SJSA1 (cell line): ENCODE measurements at regions not wholly inside any gene's neighbourhood (a gene's known extent, or its start where the extent isn't known, plus 50 kb on each side); places are given as distances from the start of the nearest gene placed in this dataset.

Source experiments
- DNase-seq, 2 experiments: peaks; one replicate each; pipeline ENCODE4 v3.0.0-alpha.2; 2015 to 2020; ENCODE audit warnings: low spot score in 2 of 2, low read depth in 1 of 2
- H3K27ac ChIP-seq: fragments of 250-450 bp; sonication (Bioruptor Pico); 2 replicates; pipeline ENCODE4 v1.5.1; 2020; ENCODE audit warnings: mild to moderate bottlenecking, moderate library complexity
- H3K27me3 ChIP-seq: fragments of 250-450 bp; sonication (Bioruptor Pico); replicated peaks from 2 replicates; pipeline ENCODE4 v1.5.1; 2020; ENCODE audit warnings: mild to moderate bottlenecking, moderate library complexity
- H3K36me3 ChIP-seq: fragments of 250-450 bp; sonication (Bioruptor Pico); 2 replicates; pipeline ENCODE4 v1.5.1; 2020; ENCODE audit warnings: mild to moderate bottlenecking
- H3K4me1 ChIP-seq: fragments of 250-450 bp; sonication (Bioruptor Pico); replicated peaks from 2 replicates; pipeline ENCODE4 v1.6.1; 2021; ENCODE audit warnings: mild to moderate bottlenecking
- H3K4me3 ChIP-seq: fragments of 250-450 bp; sonication (Bioruptor Pico); 2 replicates; pipeline ENCODE4 v1.5.1; 2020; ENCODE audit warnings: mild to moderate bottlenecking
- H3K9me3 ChIP-seq: fragments of 250-450 bp; sonication (Bioruptor Pico); replicated peaks from 2 replicates; pipeline ENCODE4 v1.5.1; 2020; ENCODE audit warnings: mild to moderate bottlenecking

GRCh38 chrX:115939636-115940160 is 230.8 kb upstream of the AGTR2 start:
- H3K36me3 ChIP-seq, result no peaks in the 10 kb centered on the region
- no peaks in the 10 kb centered on the region for H3K27me3 ChIP-seq
- no peak for DNase-seq
- no peak overlapping the region for H3K27ac ChIP-seq
- H3K4me1 ChIP-seq, result no peaks in the 10 kb centered on the region
- H3K4me3 ChIP-seq, result no peak overlapping the region
- no peaks in the 10 kb centered on the region for H3K9me3 ChIP-seq

GRCh38 chrX:115940348-115940747 is 230.2 kb upstream of the AGTR2 start:
- H3K27me3 ChIP-seq, result no peaks in the 10 kb centered on the region
- DNase-seq, result no peak
- H3K36me3 ChIP-seq, result no peaks in the 10 kb centered on the region
- no peaks in the 10 kb centered on the region for H3K4me1 ChIP-seq
- no peak overlapping the region for H3K27ac ChIP-seq
- H3K9me3 ChIP-seq, result no peaks in the 10 kb centered on the region
- no peak overlapping the region for H3K4me3 ChIP-seq

GRCh38 chrX:115940888-115941332 is 229.6 kb upstream of the AGTR2 start:
- H3K27me3 ChIP-seq, result no peaks in the 10 kb centered on the region

GRCh38 chrX:115941388-115941787 is 229.2 kb upstream of the AGTR2 start:
- Histone ChIP-seq H3K27ac (no peak overlapping the region), H3K4me1 (no peaks in the 10 kb centered on the region), H3K27me3 (no peaks in the 10 kb centered on the region), H3K9me3 (no peaks in the 10 kb centered on the region), H3K36me3 (no peaks in the 10 kb centered on the region), H3K4me3 (no peak overlapping the region)
- no peak for DNase-seq

More at GRCh38 chrX:115940888-115941332, 229.6 kb upstream of the AGTR2 start:
- H3K4me1 ChIP-seq, result no peaks in the 10 kb centered on the region
- H3K4me3 ChIP-seq, result no peak overlapping the region
- H3K27ac ChIP-seq, result no peak overlapping the region
- DNase-seq, result no peak
- no peaks in the 10 kb centered on the region for H3K9me3 ChIP-seq
- H3K36me3 ChIP-seq, result no peaks in the 10 kb centered on the region

GRCh38 chrX:115946059-115946458 is 224.5 kb upstream of the AGTR2 start:
- no peaks in the 10 kb centered on the region for H3K4me1 ChIP-seq
- no peak for DNase-seq
- no peak overlapping the region for H3K27ac ChIP-seq
- no peak overlapping the region for H3K4me3 ChIP-seq
- no peaks in the 10 kb centered on the region for H3K9me3 ChIP-seq
- no peaks in the 10 kb centered on the region for H3K36me3 ChIP-seq
- no peaks in the 10 kb centered on the region for H3K27me3 ChIP-seq

- Histone ChIP-seq H3K9me3 (no peaks in the 10 kb centered on the region), H3K4me3 (no peak overlapping the region), H3K4me1 (no peaks in the 10 kb centered on the region), H3K36me3 (no peaks in the 10 kb centered on the region), H3K27me3 (no peaks in the 10 kb centered on the region), H3K27ac (no peak overlapping the region)
- DNase-seq, result no peak
Measured at GRCh38 chrX:115948018-115948923, 222.3 kb upstream of the AGTR2 start.

- Histone ChIP-seq H3K4me3 (no peak overlapping the region), H3K27me3 (no peaks in the 10 kb centered on the region), H3K27ac (no peak overlapping the region), H3K4me1 (no peaks in the 10 kb centered on the region), H3K9me3 (no peaks in the 10 kb centered on the region), H3K36me3 (no peaks in the 10 kb centered on the region)
- no peak for DNase-seq
Measured at GRCh38 chrX:115949900-115950822, 220.4 kb upstream of the AGTR2 start.

GRCh38 chrX:115952417-115953092 is 218.0 kb upstream of the AGTR2 start:
- DNase-seq, result no peak
- Histone ChIP-seq H3K4me3 (no peak overlapping the region), H3K4me1 (no peaks in the 10 kb centered on the region)

GRCh38 chrX:115957862-115958490 is 212.6 kb upstream of the AGTR2 start:
- no peak overlapping the region for H3K27ac ChIP-seq
- no peaks in the 10 kb centered on the region for H3K4me1 ChIP-seq
- DNase-seq, result no peak
- no peak overlapping the region for H3K4me3 ChIP-seq
- no peaks in the 10 kb centered on the region for H3K36me3 ChIP-seq
- no peaks in the 10 kb centered on the region for H3K9me3 ChIP-seq
- no peaks in the 10 kb centered on the region for H3K27me3 ChIP-seq

More at GRCh38 chrX:115952417-115953092, 218.0 kb upstream of the AGTR2 start:
- Histone ChIP-seq H3K27me3 (no peaks in the 10 kb centered on the region), H3K36me3 (no peaks in the 10 kb centered on the region), H3K9me3 (no peaks in the 10 kb centered on the region), H3K27ac (no peak overlapping the region)

- Histone ChIP-seq H3K27ac (no peak overlapping the region), H3K4me1 (no peaks in the 10 kb centered on the region), H3K27me3 (no peaks in the 10 kb centered on the region), H3K36me3 (no peaks in the 10 kb centered on the region), H3K4me3 (no peak overlapping the region), H3K9me3 (no peaks in the 10 kb centered on the region)
- DNase-seq, result no peak
Measured at GRCh38 chrX:115958687-115959359, 211.7 kb upstream of the AGTR2 start.

GRCh38 chrX:115960440-115961084 is 210.0 kb upstream of the AGTR2 start:
- no peak overlapping the region for H3K4me3 ChIP-seq
- H3K9me3 ChIP-seq, result no peaks in the 10 kb centered on the region
- H3K36me3 ChIP-seq, result no peaks in the 10 kb centered on the region
- no peak for DNase-seq
- H3K27me3 ChIP-seq, result no peaks in the 10 kb centered on the region
- H3K27ac ChIP-seq, result no peak overlapping the region
- no peaks in the 10 kb centered on the region for H3K4me1 ChIP-seq

GRCh38 chrX:115966920-115967319 is 203.6 kb upstream of the AGTR2 start:
- Histone ChIP-seq H3K9me3 (no peaks in the 10 kb centered on the region), H3K36me3 (no peaks in the 10 kb centered on the region), H3K27ac (no peak overlapping the region), H3K4me1 (no peaks in the 10 kb centered on the region), H3K27me3 (no peaks in the 10 kb centered on the region), H3K4me3 (no peak overlapping the region)
- DNase-seq, result no peak
